ENCODE measurements at regions not wholly inside any gene's neighbourhood (a gene's known extent, or its start where the extent isn't known, plus 50 kb on each side); places are given as distances from the start of the nearest gene placed in this dataset.

DNA sequence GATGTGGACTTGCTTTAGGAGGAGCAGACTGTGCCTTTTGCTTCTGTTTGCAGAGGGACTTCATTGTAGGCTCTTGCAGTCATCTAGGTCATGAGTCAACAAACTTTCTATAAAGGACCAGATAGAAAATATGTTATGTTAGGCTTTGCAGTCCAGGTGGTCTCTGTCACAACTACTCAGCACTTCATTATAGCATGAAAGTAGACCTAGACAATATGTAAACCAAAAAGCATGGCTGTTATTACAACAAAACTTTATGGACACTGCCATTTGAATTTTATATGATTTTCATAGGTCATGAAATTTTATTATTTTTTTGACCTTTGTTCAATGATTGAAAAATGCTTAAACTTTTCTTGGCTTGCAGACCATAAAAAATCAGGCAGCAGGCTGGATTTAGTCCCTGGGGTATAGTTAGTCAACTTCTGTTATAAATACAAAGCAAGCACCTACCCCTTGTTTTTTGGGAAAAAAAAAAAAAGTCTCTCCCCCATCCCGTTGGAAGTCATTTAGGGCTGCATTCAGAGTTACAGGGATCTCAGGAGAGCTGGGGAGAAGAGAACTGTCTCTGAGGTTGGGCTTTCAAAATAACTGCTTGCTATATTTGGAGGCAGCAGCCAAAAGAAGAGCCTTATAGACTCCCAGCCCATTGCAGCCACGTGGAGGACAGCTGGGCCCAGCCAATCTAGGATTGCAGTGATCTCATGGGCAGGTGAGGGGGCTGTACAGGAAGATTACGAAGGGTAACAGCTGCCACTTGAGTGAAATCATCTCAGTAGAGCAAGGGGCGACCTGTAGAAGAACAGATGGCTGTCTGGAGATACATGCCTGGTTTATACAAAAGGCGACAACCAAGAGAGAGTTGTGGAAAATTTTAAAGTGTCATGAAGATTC, 136.6 kb upstream of the TNC start:
- no peak for DNase-seq (ENCODE audit: low read depth)

DNA sequence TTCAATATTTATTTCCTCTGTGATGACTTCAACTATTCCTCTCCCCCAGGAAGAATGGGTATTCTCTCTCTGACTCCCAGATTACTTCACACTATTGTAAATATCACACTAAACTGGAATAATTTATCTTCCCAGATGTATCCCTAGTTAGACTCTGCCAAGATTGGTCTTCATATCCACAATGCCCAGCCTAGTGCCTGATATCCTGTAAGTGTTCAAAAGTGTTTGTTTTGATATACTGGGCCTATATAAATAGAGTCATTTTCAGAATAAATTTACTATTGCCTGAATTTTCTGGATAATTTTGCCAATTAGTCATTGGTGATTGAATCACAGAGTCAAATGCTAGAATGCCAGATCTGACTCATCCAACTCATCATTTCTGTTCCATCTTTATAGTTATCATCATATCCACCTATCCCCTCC, 143.7 kb upstream of the TNC start:
- no peak for DNase-seq (ENCODE audit: low read depth)

DNA sequence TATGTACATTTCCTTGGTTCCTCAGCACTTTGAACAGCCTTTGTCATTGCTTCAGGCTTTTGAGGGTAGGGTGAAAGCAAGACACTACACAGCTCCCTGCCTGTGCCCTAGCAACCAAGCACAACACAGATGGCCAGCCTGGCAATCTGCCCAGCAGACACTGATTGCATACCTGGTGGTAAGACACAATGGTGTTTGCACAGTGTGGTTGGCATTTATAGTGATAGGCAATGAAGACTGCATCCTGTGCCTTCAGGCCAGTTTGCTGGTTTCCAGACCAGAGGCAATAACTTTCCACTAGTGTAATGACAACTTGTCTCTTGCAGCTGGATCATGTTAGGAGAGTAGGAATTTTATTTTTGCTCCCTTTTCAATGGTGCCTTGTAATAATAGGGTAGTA, 144.5 kb upstream of the TNC start:
- DNase-seq (ENCODE audit: low read depth) = no peak

DNA sequence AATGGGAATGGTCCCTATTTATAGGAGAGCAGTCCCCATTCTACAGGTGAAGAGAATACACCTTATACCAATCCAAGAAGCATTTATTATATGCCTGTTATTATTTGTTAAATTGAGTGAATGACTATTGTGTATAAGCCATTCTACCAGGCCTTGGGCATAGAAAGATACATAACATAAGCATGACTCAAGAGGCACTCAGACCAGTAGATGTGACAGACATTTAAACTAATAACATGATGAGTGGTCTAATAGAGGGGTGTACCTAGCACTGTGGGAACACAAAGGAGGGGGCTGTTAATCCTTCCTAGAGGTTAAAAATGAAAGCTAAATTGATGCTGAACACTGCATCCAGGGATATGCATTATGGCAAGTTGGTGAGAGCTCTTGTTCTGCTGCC, 145.0 kb upstream of the TNC start:
- DNase-seq (ENCODE audit: low read depth) = no peak

DNA sequence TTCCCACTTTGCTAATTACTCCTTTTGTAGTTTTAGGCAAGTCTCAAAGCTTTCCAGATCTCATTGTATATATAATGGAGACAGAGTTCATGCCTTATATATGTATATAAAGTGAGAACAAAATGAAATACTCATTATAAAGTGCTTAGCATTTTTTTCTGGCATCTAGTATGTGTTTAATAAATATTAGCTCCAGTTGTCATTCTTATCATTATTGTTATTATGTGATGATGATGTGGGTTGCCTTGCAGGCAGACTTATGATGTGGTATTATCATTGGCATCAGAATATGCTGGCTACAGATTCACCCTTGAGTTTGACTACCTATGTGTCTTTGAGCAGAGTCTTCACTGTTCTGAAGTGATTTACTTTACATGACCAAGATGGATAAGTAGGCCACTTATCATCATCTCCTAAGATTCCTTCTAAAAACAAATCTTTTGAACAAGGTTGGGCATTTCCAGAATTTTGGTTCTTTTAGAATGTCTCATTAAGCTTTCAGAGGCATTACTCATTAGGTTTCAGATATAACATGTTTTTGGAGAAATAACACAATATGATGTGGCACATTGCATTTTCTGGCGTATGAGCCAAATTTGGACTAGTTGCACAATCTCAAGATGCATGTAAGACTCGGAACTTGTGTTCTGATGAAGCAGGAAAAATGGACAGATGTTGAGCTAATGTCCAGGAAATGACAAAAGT, 145.6 kb upstream of the TNC start:
- DNase-seq (ENCODE audit: low read depth) = no peak

DNA sequence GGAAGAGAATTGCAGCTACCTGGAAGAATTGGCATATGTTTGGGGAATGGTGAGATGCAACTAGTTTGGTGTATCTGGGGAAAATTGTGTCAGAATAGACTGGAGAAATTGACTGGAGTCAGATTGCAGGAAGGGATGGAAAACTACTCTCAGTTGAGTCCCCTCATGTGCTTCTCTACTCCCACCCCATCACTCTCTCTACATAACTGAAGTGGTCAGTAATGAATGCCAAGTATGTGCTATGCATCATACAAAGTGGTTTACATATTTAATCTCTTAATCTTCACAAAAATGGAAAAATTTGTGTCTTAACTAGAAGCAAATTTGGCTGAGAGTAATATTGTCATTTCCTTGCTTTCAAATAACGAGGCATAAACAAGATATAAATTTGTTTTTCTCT, 146.4 kb upstream of the TNC start:
- DNase-seq (ENCODE audit: low read depth) = no peak

DNA sequence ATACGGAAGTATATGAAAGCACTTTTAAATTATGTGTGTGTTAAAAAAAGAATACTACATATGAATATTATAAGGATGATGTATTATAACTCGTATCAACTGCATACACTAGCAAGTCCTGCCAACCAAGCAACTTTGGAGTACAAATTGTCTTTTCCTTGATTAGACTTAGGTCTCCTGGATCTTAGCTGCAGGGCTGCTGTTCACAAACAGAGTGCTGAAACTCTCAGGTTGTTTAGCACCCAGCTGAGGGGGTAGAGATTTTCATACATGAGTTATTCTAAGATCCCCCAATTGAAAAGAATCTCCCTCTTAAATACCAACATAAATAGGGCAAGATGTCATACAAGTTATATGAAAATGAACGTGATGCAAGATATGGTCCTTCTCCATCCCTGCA, 149.8 kb upstream of the TNC start:
- no peak for DNase-seq (ENCODE audit: low read depth)

DNA sequence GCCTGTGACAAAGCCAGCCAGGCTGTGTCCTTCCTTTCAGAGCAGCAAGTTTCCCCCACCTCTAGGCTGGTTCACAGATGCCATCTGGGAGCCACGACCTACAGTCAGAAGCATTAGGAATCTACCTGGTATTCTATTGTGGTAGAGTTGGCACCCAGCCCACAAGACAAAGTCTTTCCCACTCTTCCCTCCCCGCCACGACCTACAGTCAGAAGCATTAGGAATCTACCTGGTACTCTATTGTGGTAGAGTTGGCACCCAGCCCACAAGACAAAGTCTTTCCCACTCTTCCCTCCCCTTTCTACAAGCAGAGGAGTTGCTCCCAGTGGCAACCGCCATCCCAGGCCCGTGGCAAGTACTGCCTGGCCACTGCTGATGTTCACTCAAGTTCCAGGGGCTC, 157.8 kb upstream of the TNC start:
- no peak for DNase-seq (ENCODE audit: low read depth)

DNA sequence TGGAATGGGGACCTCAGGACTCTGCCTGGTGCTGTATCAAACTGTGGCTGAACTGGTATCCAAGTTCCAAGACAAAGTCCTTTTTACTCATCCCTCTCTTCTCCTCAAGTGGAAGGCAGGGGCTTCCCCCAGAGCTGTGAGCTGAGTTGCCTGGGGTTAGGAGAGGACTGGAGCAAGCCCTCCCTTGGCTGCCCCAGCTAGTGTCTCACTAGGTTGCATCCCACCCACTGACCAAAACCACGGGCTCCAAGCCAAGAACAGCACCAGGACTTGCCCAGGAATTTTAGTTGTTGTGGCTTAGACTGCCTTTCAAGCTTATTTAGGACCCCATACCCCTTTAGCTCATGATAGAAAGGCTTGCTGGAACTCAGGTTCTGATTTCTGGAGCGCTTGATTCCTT, 158.7 kb upstream of the TNC start:
- DNase-seq (ENCODE audit: low read depth) = no peak

DNA sequence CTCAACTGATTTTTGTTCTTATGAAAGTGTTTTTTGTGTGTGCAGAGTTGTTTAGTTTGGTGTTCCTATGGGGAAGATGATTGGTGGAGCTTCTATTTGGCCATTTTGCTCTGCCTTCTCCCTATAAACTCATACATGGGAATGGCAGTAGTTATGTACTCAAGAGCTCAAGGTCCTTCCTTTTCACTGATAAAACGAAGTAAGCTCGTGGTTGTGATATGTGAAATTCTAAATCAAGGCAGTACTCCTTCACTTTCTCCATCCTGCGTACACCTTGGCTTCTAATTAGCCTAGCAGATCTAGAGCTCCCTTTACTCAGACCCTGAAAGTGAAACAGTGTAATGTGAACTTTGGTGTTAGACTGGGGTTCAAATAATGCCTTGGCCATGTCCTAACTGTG, 159.3 kb upstream of the TNC start:
- no peak for DNase-seq (ENCODE audit: low read depth)

DNA sequence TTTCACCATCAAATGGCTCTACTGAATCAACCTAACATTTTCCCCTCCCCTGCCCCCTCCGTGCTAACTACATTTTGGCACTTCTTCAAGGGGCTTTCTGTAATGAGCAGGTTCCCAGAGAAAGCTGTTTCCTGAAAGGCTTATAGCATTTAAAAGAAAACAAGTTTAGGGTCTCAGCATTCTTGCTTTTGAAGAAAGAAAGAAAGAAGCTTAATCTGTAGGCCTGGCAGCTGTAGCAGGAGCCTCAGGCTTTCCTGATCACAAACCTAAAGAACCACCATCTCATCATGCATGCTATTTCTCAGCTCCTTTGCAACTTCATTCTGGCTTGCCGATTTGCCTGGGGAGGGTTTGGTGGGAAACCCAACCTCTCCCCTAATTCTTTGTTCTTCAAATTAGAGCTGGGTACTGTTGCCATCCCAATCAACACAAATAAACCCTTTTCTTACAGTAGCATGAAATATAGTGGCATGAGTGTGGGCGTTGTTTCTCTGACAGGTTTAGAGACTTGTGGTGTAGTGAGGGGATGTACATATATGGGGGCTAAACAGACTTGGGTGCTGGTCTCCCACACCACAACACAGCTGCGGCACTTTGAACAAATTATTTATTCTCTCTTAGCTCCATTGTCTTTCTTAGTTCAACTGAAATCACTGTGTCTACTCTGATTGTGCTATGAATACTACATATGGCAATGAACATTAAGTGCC, 160.5 kb upstream of the TNC start:
- DNase-seq (ENCODE audit: low read depth) = no peak

DNA sequence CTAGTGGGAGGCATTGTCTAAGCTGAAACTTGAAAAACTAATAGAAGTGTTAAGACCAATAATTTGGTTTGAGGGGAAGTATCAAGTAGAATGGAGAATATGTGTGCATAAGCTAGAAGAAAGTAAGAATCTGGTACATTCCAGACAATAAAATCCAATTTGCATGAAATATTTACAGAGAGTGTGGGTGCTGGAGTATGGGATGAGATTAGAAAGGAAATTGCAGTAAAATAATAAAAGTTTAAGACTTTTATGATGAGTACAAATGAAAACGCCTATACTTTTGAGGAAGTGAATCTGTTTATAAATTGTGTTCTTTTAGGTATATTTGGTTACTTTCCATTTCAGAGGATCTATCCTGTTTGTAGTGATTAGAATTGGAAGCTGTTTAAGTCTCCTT, 165.4 kb upstream of the TNC start:
- no peak for DNase-seq (ENCODE audit: low read depth)

DNA sequence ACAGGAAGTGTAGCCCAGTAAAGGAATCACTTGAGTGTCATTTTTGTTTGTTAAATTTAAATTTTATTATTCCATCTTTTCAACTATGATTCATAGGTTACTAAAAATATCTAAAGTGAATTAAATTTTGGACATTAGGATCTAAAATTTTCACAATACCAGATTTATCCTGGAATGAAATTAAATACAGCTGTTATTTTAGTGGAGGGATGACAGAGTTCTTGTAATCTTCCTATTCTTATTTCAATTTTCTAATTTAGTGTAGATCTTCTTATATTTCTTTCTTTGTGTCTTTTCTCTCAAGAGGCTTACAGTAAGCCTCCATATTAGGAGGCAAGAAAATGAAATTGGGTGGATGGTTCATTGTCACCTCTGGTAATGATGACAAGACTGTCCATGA, 167.9 kb upstream of the TNC start:
- DNase-seq (ENCODE audit: low read depth) = no peak

DNA sequence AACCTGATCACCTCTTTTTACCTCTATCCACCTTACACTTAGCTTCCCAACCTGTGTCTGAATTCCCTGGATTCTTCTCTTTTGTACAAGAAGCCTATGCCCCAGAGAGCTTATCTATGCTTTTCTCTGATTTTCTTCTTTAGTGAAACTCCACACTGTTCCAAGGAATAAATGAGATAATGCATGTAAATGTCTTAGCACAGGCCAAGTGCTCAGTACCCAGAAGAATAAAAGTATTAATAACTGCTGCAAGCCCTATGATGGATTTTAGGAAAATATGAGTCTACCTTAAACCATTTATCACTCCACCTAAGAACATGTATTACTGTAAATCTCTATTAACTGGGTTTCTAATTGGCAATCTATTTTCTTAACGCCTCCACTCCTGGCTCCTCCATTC, 168.5 kb upstream of the TNC start:
- no peak for DNase-seq (ENCODE audit: low read depth)

DNA sequence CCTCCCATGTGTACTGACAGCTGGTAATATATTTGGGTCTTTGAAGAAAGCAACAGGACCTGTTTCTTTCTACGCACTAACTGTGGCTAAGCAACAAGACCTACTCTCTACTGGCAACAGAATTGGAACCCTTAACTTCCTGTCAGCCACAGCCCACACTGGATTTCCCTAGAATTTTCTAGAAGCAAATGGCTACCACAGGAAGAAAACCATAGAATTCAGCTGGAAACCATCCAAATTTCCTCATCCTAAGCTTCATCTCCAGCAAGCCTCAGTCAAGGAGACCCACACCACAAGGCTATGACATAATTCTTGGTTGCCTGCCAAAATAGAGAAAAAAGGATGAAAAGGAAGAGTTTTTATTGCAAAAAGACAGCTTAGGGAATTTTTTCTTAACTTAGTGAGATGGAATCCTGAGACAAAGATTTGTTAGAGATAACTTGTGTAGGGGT, 171.8 kb upstream of the TNC start:
- no peak for DNase-seq (ENCODE audit: low read depth)

DNA sequence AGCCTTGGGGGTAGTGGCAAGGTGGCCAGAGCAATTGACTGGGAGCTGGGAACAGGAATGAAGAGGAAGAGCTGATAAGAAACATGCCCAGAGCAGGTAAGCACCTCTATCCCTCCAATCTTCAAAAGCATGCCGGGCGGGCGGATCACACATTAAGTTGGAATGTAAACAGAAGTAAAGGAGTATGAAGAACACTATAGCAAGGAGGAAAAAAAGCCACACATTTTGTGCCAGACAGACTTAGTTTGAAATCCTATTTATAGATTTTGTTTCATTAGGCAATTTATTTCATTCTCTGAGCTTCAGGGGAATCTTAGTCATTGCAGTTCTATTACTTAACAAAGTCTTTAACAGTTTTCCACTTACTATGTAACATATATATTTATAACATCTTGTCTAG, 173.9 kb upstream of the TNC start:
- no peak for DNase-seq (ENCODE audit: low read depth)

DNA sequence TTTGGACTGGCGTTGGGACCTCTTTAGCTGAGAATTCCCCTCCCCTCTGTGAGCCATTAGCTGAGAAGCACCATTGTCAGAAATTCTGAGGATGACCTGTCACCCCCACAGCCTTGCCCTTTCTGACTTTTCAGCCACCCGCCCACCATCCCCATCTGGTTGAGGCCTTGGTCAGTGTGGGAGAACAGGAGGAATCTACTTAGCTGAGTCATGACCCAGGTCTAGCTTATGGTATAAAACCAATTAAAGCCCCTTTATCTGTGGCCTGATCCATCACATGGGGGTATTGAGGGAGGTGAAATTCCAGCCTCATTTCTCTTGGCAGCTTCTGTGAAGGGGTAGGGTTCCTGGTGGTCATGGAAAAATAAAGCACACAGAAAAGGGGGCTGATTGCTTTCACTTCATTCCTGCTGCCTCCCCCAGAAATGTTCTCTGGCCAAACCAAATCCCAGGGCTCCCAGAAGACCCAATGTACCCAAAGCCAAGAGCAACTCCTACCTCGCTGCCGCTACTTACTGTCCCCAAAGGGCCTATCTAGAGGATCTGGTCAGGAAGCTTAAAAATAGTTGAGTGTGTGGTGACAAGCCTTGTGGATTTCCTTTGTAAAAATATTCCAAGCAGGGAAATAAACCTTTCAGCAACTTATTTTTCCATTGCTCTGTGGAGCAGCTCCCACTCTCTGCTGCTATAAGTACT, 174.8 kb upstream of the TNC start:
- DNase-seq (ENCODE audit: low read depth) = no peak

DNA sequence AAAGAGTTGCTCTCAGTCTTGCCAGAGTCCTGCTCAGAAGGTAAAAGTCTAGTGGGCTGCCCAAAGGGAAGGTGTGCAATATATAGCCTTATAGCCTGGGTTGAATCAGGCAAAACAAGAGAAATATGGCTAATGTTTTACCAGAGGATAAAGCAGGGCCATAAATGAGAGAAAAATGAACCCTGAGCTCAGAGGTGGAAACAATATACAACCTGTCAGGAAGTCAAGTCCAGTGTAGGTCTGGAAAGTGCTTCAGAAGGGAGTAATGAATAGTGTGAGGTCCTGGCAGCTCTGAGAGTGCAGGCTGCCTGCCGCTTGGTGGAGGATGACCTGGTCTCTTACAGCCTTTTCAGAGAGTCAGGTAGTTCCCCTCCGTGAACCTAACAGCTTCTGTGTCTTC, 177.8 kb upstream of the TNC start:
- no peak for DNase-seq (ENCODE audit: low read depth)

DNA sequence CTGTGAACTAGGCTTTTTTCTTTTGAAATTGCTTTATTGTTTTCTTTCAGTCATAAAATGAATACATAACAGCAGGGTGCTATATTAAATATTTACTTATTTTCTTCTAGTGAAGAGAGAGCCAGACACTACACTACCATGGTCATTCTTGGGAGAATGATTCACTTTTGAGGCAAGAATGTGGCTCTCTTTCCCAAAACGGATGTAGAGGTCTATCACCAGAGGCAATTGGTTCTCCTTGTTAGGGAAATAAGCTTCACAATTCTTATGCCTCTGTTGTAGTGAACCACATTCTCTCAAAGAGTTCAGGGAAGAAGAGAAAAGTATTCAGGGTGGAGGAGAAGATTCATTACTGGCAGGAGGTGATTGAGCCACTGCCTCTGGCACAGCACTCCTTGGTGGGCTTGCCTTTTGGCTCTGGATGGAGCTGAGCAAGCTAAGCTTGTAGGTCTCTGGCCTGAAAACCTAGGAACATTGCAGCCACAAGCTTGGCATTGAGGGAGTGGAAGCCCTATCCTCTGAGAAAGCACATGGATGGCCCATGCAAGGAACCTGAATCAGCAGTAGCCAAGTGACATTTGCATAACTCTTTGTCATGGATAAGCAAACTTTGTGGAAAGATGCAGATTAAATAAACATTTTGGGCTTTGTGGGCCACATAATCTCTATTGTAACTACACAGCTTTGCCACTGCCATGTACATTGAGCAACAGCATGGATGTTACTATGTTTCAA, 179.0 kb upstream of the TNC start:
- DNase-seq (ENCODE audit: low read depth) = no peak

DNA sequence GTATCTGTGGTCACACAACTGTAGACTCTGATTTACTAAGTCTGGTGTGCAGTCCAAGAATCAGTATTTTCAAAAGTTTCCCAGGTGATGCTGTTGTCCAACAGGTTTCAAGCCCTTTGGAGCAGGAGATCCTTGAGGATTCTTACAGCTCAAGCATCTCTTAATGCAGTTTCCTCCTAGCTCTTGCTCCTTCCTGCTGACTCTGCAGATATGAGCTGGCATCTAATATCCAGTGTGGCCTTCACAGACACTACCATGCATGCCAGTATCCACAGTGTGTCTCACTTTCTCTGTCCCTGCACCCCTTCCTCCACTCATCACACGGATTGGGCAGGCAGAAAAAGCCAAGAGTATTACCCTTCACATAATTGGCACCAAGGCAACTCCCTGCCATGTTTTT, 182.2 kb upstream of the TNC start:
- no peak for DNase-seq (ENCODE audit: low read depth)

DNA sequence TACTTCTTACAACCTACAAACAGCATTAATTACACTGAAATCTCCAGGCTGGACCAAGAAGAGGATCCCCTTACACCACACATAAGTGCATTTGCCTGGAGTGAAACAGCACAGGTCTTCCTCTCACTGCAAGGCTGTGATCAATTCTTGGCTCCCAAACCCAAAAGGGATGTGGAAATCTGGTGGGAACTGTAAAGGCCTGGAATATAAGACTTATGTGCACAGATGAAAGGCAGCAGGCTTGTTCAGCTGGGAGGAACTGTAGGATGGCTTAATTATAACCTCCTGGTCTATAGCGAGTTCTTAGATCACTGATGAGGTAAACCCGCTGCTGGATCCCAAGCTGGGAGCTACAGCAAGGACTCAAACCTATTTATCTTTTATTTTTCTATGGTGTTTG, 182.9 kb upstream of the TNC start:
- DNase-seq (ENCODE audit: low read depth) = no peak

DNA sequence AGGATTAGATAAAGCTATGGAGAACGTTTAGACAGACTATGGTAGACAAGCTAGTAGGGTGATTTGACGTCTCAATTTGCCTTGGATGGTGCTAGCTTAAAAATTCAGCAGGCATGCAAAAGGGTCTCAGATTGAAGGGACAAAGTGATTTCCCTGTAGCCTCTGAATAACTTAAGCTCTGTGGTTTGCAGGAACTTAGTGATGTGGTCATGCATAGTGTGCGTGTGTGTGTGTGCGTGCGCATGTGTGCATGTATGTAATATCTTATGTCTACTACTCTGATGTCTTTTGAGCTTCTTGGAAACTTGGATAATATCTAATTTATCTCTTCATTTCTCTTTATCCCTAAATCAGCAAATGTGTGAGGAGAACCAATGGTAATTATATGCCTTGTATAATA, 183.6 kb upstream of the TNC start:
- no peak for DNase-seq (ENCODE audit: low read depth)
